ENCODE measurements at regions not wholly inside any gene's neighbourhood (a gene's known extent, or its start where the extent isn't known, plus 50 kb on each side); places are given as distances from the start of the nearest gene placed in this dataset.
A peak's percentile ranks its signal among the peaks of the same experiment; 100 is the strongest.

DNA sequence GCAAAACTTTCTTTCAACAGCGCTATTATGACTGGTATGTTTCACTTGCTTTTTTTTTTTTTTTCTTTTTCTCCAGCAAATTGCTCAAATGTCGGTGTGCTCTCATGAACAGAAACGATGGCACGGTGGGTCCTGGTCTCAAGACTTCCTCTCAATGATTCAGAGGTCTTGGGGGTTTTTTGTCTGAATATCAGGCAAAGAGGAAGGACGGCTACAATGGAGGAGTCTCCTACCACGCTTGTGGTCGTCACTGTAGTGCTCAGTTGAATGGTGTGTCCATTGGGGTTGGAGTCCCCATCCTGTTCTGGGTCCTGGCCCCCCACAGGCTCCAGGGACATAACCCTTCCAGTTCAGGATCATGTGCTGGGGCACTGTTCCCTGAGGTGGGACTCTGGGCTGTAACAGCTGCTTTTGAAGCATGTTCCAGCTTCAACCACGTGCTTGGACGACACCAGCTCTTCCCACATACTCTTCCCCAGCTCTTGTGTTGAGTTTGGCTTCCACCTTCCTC, 266.7 kb upstream of the KLF6 start:
- Mint-ChIP-seq H3K27me3 (ENCODE audit: low read depth) (no peaks in the 10 kb centered on the region), H3K4me3 (ENCODE audit: unreplicated experiment) (peak overlapping the region; percentile 51), H3K36me3 (ENCODE audit: low read depth) (no peaks in the 10 kb centered on the region), H3K9me3 (ENCODE audit: low read depth) (no peaks in the 10 kb centered on the region), H3K27ac (ENCODE audit: unreplicated experiment) (peak overlapping the region; percentile 86), H3K4me1 (ENCODE audit: low read depth) (peaks cover 17% of the 10 kb centered on the region)
- TF ChIP-seq, protein P1, sequence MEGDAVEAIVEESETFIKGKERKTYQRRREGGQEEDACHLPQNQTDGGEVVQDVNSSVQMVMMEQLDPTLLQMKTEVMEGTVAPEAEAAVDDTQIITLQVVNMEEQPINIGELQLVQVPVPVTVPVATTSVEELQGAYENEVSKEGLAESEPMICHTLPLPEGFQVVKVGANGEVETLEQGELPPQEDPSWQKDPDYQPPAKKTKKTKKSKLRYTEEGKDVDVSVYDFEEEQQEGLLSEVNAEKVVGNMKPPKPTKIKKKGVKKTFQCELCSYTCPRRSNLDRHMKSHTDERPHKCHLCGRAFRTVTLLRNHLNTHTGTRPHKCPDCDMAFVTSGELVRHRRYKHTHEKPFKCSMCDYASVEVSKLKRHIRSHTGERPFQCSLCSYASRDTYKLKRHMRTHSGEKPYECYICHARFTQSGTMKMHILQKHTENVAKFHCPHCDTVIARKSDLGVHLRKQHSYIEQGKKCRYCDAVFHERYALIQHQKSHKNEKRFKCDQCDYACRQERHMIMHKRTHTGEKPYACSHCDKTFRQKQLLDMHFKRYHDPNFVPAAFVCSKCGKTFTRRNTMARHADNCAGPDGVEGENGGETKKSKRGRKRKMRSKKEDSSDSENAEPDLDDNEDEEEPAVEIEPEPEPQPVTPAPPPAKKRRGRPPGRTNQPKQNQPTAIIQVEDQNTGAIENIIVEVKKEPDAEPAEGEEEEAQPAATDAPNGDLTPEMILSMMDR (IDR thresholded peaks at IDR 0.05): no peak
- DNase-seq (ENCODE audit: low spot score): no peak

DNA sequence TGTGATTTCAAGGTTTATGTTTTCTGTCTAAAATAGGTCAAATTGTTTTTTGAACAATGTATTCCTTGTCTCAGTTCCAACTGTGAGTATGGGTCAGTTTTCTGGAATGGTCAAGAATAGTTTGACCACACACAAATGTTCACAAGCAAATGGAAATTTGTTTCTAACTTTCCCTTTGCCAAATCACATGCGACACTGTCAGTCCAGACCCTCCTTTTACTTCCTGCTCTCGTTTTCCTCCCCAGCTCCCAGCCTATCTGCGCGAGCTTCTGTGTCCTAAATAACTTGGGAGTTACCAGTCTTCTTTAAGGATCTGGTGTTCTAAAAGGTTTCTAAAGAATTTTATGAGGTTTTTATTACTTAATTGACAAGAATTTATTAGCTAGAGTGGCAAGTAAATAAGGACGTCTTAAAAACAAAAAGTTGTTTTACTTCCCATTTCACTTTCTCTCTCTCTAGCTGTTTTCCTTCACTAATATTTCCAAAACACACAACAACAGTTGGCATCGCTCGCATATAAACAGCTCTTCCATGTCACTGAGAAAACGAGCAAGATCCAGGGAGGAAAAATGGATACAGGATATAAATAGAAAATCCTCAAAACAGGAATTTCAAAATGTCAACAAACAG, 266.1 kb upstream of the KLF6 start:
- Mint-ChIP-seq H3K27me3 (ENCODE audit: low read depth) (no peaks in the 10 kb centered on the region), H3K27ac (ENCODE audit: unreplicated experiment) (peak overlapping the region; percentile 86), H3K36me3 (ENCODE audit: low read depth) (no peaks in the 10 kb centered on the region), H3K4me1 (ENCODE audit: low read depth) (peaks cover 17% of the 10 kb centered on the region), H3K4me3 (ENCODE audit: unreplicated experiment) (peak overlapping the region; percentile 51), H3K9me3 (ENCODE audit: low read depth) (no peaks in the 10 kb centered on the region)
- no peak for DNase-seq (ENCODE audit: low spot score)
- TF ChIP-seq, protein P1 (IDR thresholded peaks at IDR 0.05): no peak

DNA sequence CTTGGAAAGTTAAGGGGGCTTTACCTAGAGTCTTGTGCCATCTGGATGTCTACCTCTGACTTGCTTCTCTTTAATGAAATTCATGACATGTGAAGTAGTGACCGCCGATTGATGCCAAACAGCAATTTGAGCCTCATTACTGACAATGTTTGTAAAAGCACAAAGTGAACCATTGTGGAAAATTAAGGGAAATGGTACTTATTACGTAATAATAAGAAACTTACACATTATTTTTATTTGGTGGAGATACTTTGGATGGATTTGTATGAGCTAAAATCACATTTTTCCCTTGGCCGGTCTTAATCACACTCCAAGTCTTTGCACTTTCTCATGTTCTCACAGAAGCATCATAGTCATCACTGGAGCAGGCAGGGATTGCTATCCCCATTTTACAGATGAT, 265.1 kb upstream of the KLF6 start:
- no peaks in the 10 kb centered on the region for H3K27me3 Mint-ChIP-seq (ENCODE audit: low read depth)
- H3K36me3 Mint-ChIP-seq (ENCODE audit: low read depth): no peaks in the 10 kb centered on the region
- DNase-seq (ENCODE audit: low spot score): no peak
- no peak overlapping the region for H3K4me3 Mint-ChIP-seq (ENCODE audit: unreplicated experiment)
- no peaks in the 10 kb centered on the region for H3K9me3 Mint-ChIP-seq (ENCODE audit: low read depth)
- TF ChIP-seq, protein P1 (IDR thresholded peaks at IDR 0.05): no peak
- H3K4me1 Mint-ChIP-seq (ENCODE audit: low read depth): peaks cover 17% of the 10 kb centered on the region
- H3K27ac Mint-ChIP-seq (ENCODE audit: unreplicated experiment): no peak overlapping the region

DNA sequence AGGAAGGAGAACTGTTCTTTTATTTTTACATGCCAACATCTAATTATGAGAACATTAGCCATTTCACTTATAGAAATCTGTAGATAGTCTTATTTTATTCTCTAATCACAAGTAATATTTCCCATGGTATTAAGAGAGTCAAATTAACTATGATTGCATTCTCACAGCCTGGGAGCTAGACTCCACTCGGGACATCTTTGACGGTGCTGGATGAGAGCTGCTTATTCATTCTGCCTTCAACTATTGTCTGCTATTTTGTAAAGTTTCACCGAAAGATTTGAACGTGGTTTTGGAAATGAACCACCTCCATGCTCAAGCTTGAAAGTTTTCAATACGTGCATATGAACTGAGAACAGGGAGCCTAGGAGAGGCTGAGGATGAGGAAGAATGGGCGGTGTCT, 264.3 kb upstream of the KLF6 start:
- DNase-seq (ENCODE audit: low spot score): no peak
- Mint-ChIP-seq H3K4me1 (ENCODE audit: low read depth) (peaks cover 17% of the 10 kb centered on the region), H3K4me3 (ENCODE audit: unreplicated experiment) (no peak overlapping the region), H3K36me3 (ENCODE audit: low read depth) (no peaks in the 10 kb centered on the region), H3K9me3 (ENCODE audit: low read depth) (no peaks in the 10 kb centered on the region), H3K27me3 (ENCODE audit: low read depth) (no peaks in the 10 kb centered on the region), H3K27ac (ENCODE audit: unreplicated experiment) (no peak overlapping the region)
- TF ChIP-seq, protein P1 (IDR thresholded peaks at IDR 0.05): no peak

DNA sequence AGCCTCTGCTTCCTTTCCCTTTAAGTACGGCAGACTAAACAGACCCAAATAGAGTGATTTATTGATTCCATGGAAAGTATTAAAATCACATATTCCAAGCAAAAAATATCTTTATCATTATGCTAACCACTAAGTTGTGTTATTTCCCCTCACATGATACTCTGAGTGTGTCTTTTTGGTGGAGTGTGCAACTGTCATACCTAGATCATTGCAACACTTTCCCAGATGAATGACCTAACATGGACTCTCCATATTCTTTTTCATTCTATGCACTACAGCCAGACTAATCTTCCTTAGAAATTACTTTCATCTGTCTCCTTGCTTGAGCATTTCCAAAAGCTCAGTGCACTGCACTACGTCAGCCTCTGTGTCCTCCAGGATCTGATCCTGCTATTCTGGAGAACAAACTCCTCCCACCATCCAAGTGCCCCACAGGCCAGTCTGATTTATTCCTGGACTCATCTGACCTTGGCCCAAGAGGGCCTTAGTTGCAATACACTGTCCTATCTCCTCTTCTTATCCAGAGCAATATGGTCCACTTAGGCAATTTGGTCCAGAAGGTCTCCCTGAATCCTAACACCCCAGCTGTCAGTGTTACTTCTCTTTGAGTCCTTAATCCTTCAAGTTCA, 263.3 kb upstream of the KLF6 start:
- no peak for DNase-seq (ENCODE audit: low spot score)
- Mint-ChIP-seq H3K9me3 (ENCODE audit: low read depth) (no peaks in the 10 kb centered on the region), H3K36me3 (ENCODE audit: low read depth) (no peaks in the 10 kb centered on the region), H3K27ac (ENCODE audit: unreplicated experiment) (no peak overlapping the region), H3K4me3 (ENCODE audit: unreplicated experiment) (no peak overlapping the region), H3K4me1 (ENCODE audit: low read depth) (peaks cover 17% of the 10 kb centered on the region), H3K27me3 (ENCODE audit: low read depth) (no peaks in the 10 kb centered on the region)
- TF ChIP-seq, protein P1 (IDR thresholded peaks at IDR 0.05): no peak

All from chondrocyte (in vitro differentiated cells).